ENCODE measurements at regions not wholly inside any gene's neighbourhood (a gene's known extent, or its start where the extent isn't known, plus 50 kb on each side); places are given as distances from the start of the nearest gene placed in this dataset.

- WGBS, 2 donors, result 88 to 91% methylated on average over 3 of the region's 3 CpGs
- no peak for DNase-seq (ENCODE audit: low spot score in 2 of 2)
- H3K4me3 ChIP-seq (ENCODE audit: low read depth, poor library complexity, severe bottlenecking), result no peak overlapping the region
- TF ChIP-seq CTCF (IDR thresholded peaks at IDR 0.05) (no peak), POLR2A (IDR thresholded peaks at IDR 0.05) (no peak)
- intact Hi-C loops (cut with DNase I; ENCODE audit: low total_unique reads), result no loop called here
Measured at GRCh38 chr12:25018146-25018545, 69.2 kb upstream of the BCAT1 start.

GRCh38 chr12:25017336-25017735, 68.4 kb upstream of the BCAT1 start:
- H3K4me3 ChIP-seq (ENCODE audit: low read depth, poor library complexity, severe bottlenecking), result no peak overlapping the region
- 51 to 62% methylated on average over 3 of the region's 3 CpGs for WGBS, 2 donors
- TF ChIP-seq CTCF (IDR thresholded peaks at IDR 0.05), result no peak
- TF ChIP-seq POLR2A (IDR thresholded peaks at IDR 0.05), result no peak
- intact Hi-C loops (cut with DNase I; ENCODE audit: low total_unique reads), result no loop called here
- DNase-seq (ENCODE audit: low spot score in 2 of 2), result no peak

GRCh38 chr12:25014961-25015360, 66.1 kb upstream of the BCAT1 start:
- H3K4me3 ChIP-seq (ENCODE audit: low read depth, poor library complexity, severe bottlenecking), result no peak overlapping the region
- WGBS, 2 donors, result 51 to 52% methylated on average over 2 of the region's 2 CpGs
- intact Hi-C loops (cut with DNase I; ENCODE audit: low total_unique reads), result no loop called here
- no peak for TF ChIP-seq POLR2A (IDR thresholded peaks at IDR 0.05)
- no peak for TF ChIP-seq CTCF (IDR thresholded peaks at IDR 0.05)
- no peak for DNase-seq (ENCODE audit: low spot score in 2 of 2)

GRCh38 chr12:25013061-25013460, 64.2 kb upstream of the BCAT1 start:
- H3K4me3 ChIP-seq (ENCODE audit: low read depth, poor library complexity, severe bottlenecking), result no peak overlapping the region
- TF ChIP-seq CTCF (IDR thresholded peaks at IDR 0.05) (no peak), POLR2A (IDR thresholded peaks at IDR 0.05) (no peak)
- DNase-seq (ENCODE audit: low spot score in 2 of 2), result no peak
- intact Hi-C loops (cut with DNase I; ENCODE audit: low total_unique reads), result no loop called here
- 77 to 85% methylated on average over 4 of the region's 4 CpGs for WGBS, 2 donors

- DNase-seq (ENCODE audit: low spot score in 2 of 2), result no peak
- 71 to 77% methylated on average over 2 of the region's 2 CpGs for WGBS, 2 donors
- no peak overlapping the region for H3K4me3 ChIP-seq (ENCODE audit: low read depth, poor library complexity, severe bottlenecking)
- TF ChIP-seq POLR2A (IDR thresholded peaks at IDR 0.05) (no peak), CTCF (IDR thresholded peaks at IDR 0.05) (no peak)
- intact Hi-C loops (cut with DNase I; ENCODE audit: low total_unique reads), result no loop called here
Measured at GRCh38 chr12:25009496-25010092, 60.7 kb upstream of the BCAT1 start.

GRCh38 chr12:25005376-25005775, 56.5 kb upstream of the BCAT1 start:
- no peak overlapping the region for H3K4me3 ChIP-seq (ENCODE audit: low read depth, poor library complexity, severe bottlenecking)
- no peak for DNase-seq (ENCODE audit: low spot score in 2 of 2)
- 89 to 93% methylated on average over 4 of the region's 4 CpGs for whole genome bisulfite sequencing, 2 donors
- TF ChIP-seq POLR2A (IDR thresholded peaks at IDR 0.05), result no peak
- TF ChIP-seq CTCF (IDR thresholded peaks at IDR 0.05), result no peak
- intact Hi-C loops (cut with DNase I; ENCODE audit: low total_unique reads), result no loop called here

All from lower leg skin (tissue), 4 donors.